A673 (cell line): ENCODE measurements at regions not wholly inside any gene's neighbourhood (a gene's known extent, or its start where the extent isn't known, plus 50 kb on each side); places are given as distances from the start of the nearest gene placed in this dataset.

ENCODE experiments used
- BruUV-seq: library from RNA; stranded (reverse); fragments of 400-500 nt; replicated peaks from 2 replicates; lab custom pipeline; 2021; lab: Mats Ljungman, UMichigan
- CTCF ChIA-PET: fragments of 300-600 bp; sonication (Branson Sonifier 250); formaldehyde crosslinking; loops from one replicate; lab custom pipeline; 2022; ENCODE audit warnings: antibody characterized with exemption; lab: Charles Lee
- POLR2A ChIA-PET: fragments of 300-600 bp; sonication (Branson Sonifier 250); formaldehyde crosslinking; loops from one replicate; lab custom pipeline; 2022; ENCODE audit warnings: antibody characterized with exemption; ENCODE audit not compliant: low non-redundant PET; lab: Charles Lee
- DNase-seq: peaks from one replicate; pipeline ENCODE4 v3.0.0-alpha.2; 2015; ENCODE audit warnings: low spot score
- H3K27ac ChIP-seq: fragments of 200-600 bp; sonication (generic); 2 replicates; pipeline ENCODE4 v1.5.1; 2016; ENCODE audit warnings: mixed run types, low read depth, mild to moderate bottlenecking, mixed read lengths, antibody characterized with exemption, low read length; ENCODE audit not compliant: poor library complexity, severe bottlenecking
- H3K27me3 ChIP-seq: fragments of 200-600 bp; sonication (generic); replicated peaks from 2 replicates; pipeline ENCODE4 v1.6.1; 2017; ENCODE audit warnings: mixed run types, low read depth, mild to moderate bottlenecking, mixed read lengths, antibody characterized with exemption, low read length; ENCODE audit not compliant: insufficient read depth, poor library complexity
- H3K36me3 ChIP-seq: fragments of 200-600 bp; sonication (generic); 2 replicates; pipeline ENCODE4 v1.6.1; 2016; ENCODE audit warnings: mixed run types, mild to moderate bottlenecking, mixed read lengths, antibody characterized with exemption, low read length; ENCODE audit not compliant: insufficient read depth, poor library complexity, severe bottlenecking
- H3K4me1 ChIP-seq: fragments of 200-600 bp; sonication (generic); 2 replicates; pipeline ENCODE4 v1.6.1; 2017; ENCODE audit warnings: mixed run types, mild to moderate bottlenecking, mixed read lengths, antibody characterized with exemption, low read length; ENCODE audit not compliant: insufficient read depth, poor library complexity, severe bottlenecking
- H3K4me3 ChIP-seq: fragments of 200-600 bp; sonication (generic); 2 replicates; pipeline ENCODE4 v1.5.1; 2016; ENCODE audit warnings: low read depth, mixed run types, mild to moderate bottlenecking, mixed read lengths, low read length; ENCODE audit not compliant: poor library complexity, severe bottlenecking
- H3K9me3 ChIP-seq: fragments of 200-600 bp; sonication (generic); 2 replicates; pipeline ENCODE4 v1.6.1; 2016; ENCODE audit warnings: mixed run types, low read depth, mild to moderate bottlenecking, mixed read lengths, antibody characterized with exemption, low read length; ENCODE audit not compliant: poor library complexity, severe bottlenecking
- CTCF ChIP-seq: fragments of 300-800, 200-600 bp; sonication (generic); conservative IDR thresholded peaks from 2 replicates; pipeline ENCODE4 v1.5.1; 2017; ENCODE audit warnings: low read depth, mild to moderate bottlenecking, antibody characterized with exemption, low read length, moderate library complexity, mixed read lengths
- EZH2 ChIP-seq: fragments of 200-600 bp; sonication (generic); IDR thresholded peaks from 2 replicates; pipeline ENCODE4 v1.6.1; 2017; ENCODE audit warnings: borderline replicate concordance, low read depth, mild to moderate bottlenecking, mixed read lengths, antibody characterized with exemption, low read length; ENCODE audit not compliant: poor library complexity, severe bottlenecking
- intact Hi-C: fragments of 100-400 bp; cut with micrococcal nuclease; formaldehyde crosslinking; loops from one replicate; pipeline ENCODE4 v1.10.0; 2022; ENCODE audit not compliant: unreplicated experiment

GRCh38 chr1:29675481-29676263 is 439.4 kb downstream of the PTPRU start:
- H3K9me3 ChIP-seq: no peaks in the 10 kb centered on the region
- no peaks in the 10 kb centered on the region for H3K4me1 ChIP-seq
- CTCF ChIA-PET: no interaction called here
- no peak for TF ChIP-seq CTCF
- TF ChIP-seq EZH2: no peak
- intact Hi-C loops: no loop called here
- POLR2A ChIA-PET: no interaction called here
- no peaks in the 10 kb centered on the region for H3K36me3 ChIP-seq
- H3K27me3 ChIP-seq: no peaks in the 10 kb centered on the region
- BruUV-seq: no TSS peak
- H3K27ac ChIP-seq: no peak overlapping the region
- DNase-seq: no peak
- no peak overlapping the region for H3K4me3 ChIP-seq

- no peaks in the 10 kb centered on the region for H3K4me1 ChIP-seq
- no peak overlapping the region for H3K27ac ChIP-seq
- no peaks in the 10 kb centered on the region for H3K36me3 ChIP-seq
- no TSS peak for BruUV-seq
- intact Hi-C loops: no loop called here
- ChIA-PET POLR2A (no interaction called here), CTCF (no interaction called here)
- H3K27me3 ChIP-seq: no peaks in the 10 kb centered on the region
- no peaks in the 10 kb centered on the region for H3K9me3 ChIP-seq
- DNase-seq: no peak
- TF ChIP-seq CTCF (no peak), EZH2 (no peak)
- H3K4me3 ChIP-seq: no peak overlapping the region
Measured at GRCh38 chr1:29674627-29675326, 438.5 kb downstream of the PTPRU start.

DNA sequence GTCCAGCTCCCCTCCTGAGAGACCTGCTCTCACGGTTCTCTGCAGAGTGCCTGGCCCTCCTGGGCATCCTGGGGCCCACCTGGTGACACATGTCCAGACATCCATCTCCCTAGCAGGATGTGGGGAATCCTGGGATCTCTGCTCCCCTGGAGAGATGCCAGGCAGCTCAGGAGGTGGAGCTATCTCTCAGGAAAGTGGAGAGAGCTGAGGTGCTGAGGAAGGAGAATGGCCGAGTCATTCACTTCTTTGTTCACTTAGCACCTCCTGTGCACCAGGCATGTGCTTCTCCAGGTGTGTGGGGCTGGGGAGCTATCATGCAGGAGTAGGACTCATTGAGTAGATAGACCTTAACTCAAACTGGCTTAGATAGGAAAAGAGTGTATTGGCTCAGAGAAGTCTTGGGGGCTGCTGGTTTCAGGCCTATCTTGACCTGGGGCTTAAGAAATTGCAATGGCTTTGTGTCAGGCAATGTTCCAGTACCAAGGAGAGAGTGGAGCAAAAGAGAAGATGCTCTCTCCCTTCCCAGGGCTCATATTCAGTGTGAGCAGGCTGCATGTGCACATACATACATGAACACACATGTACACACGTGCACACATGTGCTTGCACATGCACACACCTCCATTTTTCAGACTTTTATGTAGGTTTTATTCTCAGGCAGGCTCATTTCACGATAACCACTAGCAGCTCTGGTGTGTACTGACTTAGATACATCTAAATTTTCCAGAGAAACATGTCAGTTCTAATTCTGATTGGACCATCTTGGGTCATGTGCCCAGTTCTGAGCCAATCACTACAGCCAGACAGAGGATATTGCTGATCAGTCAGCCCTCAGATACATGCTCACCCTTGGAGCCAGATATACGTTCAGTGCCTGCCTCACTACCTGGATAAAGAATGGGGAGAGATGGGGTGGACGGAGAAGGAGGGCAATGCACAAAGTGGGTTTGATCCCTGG is 437.6 kb downstream of the PTPRU start:
- peaks cover under 1% of the 10 kb centered on the region for H3K27me3 ChIP-seq
- no peak overlapping the region for H3K27ac ChIP-seq
- ChIA-PET CTCF (no interaction called here), POLR2A (no interaction called here)
- no peaks in the 10 kb centered on the region for H3K4me1 ChIP-seq
- H3K9me3 ChIP-seq: no peaks in the 10 kb centered on the region
- no peak for TF ChIP-seq CTCF
- no peak for DNase-seq
- no peak overlapping the region for H3K4me3 ChIP-seq
- BruUV-seq: no TSS peak
- intact Hi-C loops: no loop called here
- no peaks in the 10 kb centered on the region for H3K36me3 ChIP-seq
